Spleen (tissue), 11 donors: ENCODE measurements at regions not wholly inside any gene's neighbourhood (a gene's known extent, or its start where the extent isn't known, plus 50 kb on each side); places are given as distances from the start of the nearest gene placed in this dataset.

Source experiments
- DNase-seq: peaks from one replicate; pipeline ENCODE4 v3.0.0-alpha.2; 2020
- H3K27ac ChIP-seq, 8 donors: fragments of 200-600 bp; sonication (generic) in 7 of 8; 1 replicate in 4 of 8; 2 replicates in 4 of 8; pipeline versions ENCODE4 v1.5.0 to v1.8.0; 2016 to 2021; ENCODE audit warnings: inconsistent platforms in 4 of 8, mild to moderate bottlenecking in 4 of 8, moderate library complexity in 1 of 8
- H3K27me3 ChIP-seq, 7 donors: fragments of 200-600 bp; sonication (generic) in 6 of 7; replicated peaks in 1 of 7; 1 replicate in 4 of 7; 2 replicates in 3 of 7; pipeline versions ENCODE4 v1.5.0 to v1.8.0; 2016 to 2021; ENCODE audit warnings: inconsistent platforms in 3 of 7, mild to moderate bottlenecking in 1 of 7
- H3K36me3 ChIP-seq, 6 donors: fragments of 200-600 bp; sonication (generic) in 5 of 6; 1 replicate in 4 of 6; 2 replicates in 2 of 6; pipeline versions ENCODE4 v1.5.0 to v1.8.0; 2016 to 2021; ENCODE audit warnings: inconsistent platforms in 2 of 6
- H3K4me1 ChIP-seq, 6 donors: fragments of 200-600 bp; sonication (generic) in 5 of 6; 1 replicate in 3 of 6; 2 replicates in 3 of 6; pipeline versions ENCODE4 v1.5.0 to v1.8.0; 2016 to 2021; ENCODE audit warnings: inconsistent platforms in 3 of 6
- H3K4me3 ChIP-seq, 8 donors: fragments of 200-600 bp; sonication (generic) in 7 of 8; 1 replicate in 4 of 8; 2 replicates in 4 of 8; pipeline versions ENCODE4 v1.5.0 to v1.8.0; 2016 to 2021; ENCODE audit warnings: inconsistent platforms in 4 of 8, mild to moderate bottlenecking in 4 of 8, moderate library complexity in 2 of 8
- H3K9me3 ChIP-seq, 8 donors: fragments of 200-600 bp; sonication (generic) in 7 of 8; 1 replicate in 4 of 8; 2 replicates in 4 of 8; pipeline versions ENCODE4 v1.5.0 to v1.8.0; 2016 to 2021; ENCODE audit warnings: inconsistent platforms in 4 of 8
- POLR2A ChIP-seq, 3 donors: fragments of 450-650 bp; IDR thresholded peaks; one replicate each; pipeline ENCODE4 v1.5.1; 2017; ENCODE audit warnings: antibody characterized with exemption in 3 of 3, mild to moderate bottlenecking in 1 of 3
- POLR2AphosphoS5 ChIP-seq, 3 donors: sonication (generic); formaldehyde crosslinking; IDR thresholded peaks; one replicate each; pipeline ENCODE4 v1.5.1; 2017; ENCODE audit warnings: antibody characterized with exemption in 3 of 3
- WGBS, 5 donors: extraction: QIAGEN DNeasy Blood & Tissue Kit in 3 of 5; methylation state at CpG; one replicate each; pipeline versions ENCODE4 v1.1.5 to v1.1.7; 2013 to 2018; 5-methylcytosine and 5-hydroxymethylcytosine counted together
- intact Hi-C: fragments of 100-400 bp; cut with DNase I; formaldehyde crosslinking; loops from one replicate; pipeline ENCODE4 v1.15.0; 2023; ENCODE audit warnings: low total_unique reads
- TF ChIP-seq, protein P1 (sequence below), 11 experiments: fragments of 200-600 bp in 7 of 11; fragments of 450-650 bp in 4 of 11; sonication (generic) in 4 of 11; IDR thresholded peaks in 8 of 11; conservative IDR thresholded peaks in 3 of 11; 1 replicate in 7 of 11; 2 replicates in 4 of 11; pipeline versions ENCODE4 v1.4.0 to v1.8.0; 2016 to 2021; ENCODE audit warnings: antibody characterized with exemption in 11 of 11, inconsistent platforms in 4 of 11, mild to moderate bottlenecking in 1 of 11
- donor health status: healthy with polysubstance abuse.
- donor health status: DM: no; HTN: no; CAD: no; lungs with moderate emphysema.
- donor health status: DM: no; HTN: no; CAD: no.
- donor health status: Bipolar disorder and iron deficiency.
- donor health status: healthy.
- donor health status: DM: no; HTN: no; CAD: no.
- donor health status: DM: yes; HTN: yes; CAD: no.

DNA sequence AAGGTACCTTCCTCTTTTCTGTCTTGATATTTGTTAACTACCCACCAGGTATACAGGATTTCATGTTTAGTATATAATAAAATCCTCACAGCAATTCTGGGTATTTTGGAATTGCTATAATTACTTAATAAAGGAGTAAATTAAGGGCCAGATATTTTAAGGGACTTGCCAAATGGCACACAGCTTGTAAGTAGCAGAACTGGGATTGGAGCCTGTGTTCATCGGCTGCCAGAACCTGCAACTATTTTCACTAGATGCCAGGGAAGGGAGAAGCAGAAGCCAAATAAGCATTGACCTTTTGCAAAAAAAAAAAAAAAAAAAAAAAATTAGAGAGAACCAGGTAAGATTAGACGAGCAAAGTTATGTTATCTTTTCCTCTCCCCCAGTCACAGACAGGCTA lies 683.3 kb upstream of the CADM2 start:
- no peak for DNase-seq
- Histone ChIP-seq H3K27me3 (no peaks in the 10 kb centered on the region), H3K36me3 (no peaks in the 10 kb centered on the region), H3K4me1 (no peaks in the 10 kb centered on the region), H3K9me3 (peaks cover 0 to 14% (median 0%) of the 10 kb centered on the region in 8 donors), H3K4me3 (no peak overlapping the region), H3K27ac (no peak overlapping the region)
- intact Hi-C loops, result no loop called here
- TF ChIP-seq, protein P1, sequence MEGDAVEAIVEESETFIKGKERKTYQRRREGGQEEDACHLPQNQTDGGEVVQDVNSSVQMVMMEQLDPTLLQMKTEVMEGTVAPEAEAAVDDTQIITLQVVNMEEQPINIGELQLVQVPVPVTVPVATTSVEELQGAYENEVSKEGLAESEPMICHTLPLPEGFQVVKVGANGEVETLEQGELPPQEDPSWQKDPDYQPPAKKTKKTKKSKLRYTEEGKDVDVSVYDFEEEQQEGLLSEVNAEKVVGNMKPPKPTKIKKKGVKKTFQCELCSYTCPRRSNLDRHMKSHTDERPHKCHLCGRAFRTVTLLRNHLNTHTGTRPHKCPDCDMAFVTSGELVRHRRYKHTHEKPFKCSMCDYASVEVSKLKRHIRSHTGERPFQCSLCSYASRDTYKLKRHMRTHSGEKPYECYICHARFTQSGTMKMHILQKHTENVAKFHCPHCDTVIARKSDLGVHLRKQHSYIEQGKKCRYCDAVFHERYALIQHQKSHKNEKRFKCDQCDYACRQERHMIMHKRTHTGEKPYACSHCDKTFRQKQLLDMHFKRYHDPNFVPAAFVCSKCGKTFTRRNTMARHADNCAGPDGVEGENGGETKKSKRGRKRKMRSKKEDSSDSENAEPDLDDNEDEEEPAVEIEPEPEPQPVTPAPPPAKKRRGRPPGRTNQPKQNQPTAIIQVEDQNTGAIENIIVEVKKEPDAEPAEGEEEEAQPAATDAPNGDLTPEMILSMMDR (IDR thresholded peaks at IDR 0.05 in 8 of 11, conservative IDR thresholded peaks at IDR 0.05 in 3 of 11), result no peak
- TF ChIP-seq POLR2A (IDR thresholded peaks at IDR 0.05) (no peak), POLR2AphosphoS5 (IDR thresholded peaks at IDR 0.05) (no peak)
- WGBS, 5 donors, result 65 to 82% (median 76%) methylated on average over 2 of the region's 2 CpGs

GRCh38 chr3:84277562-84278224 lies 681.1 kb upstream of the CADM2 start:
- Histone ChIP-seq H3K4me1 (no peaks in the 10 kb centered on the region), H3K36me3 (no peaks in the 10 kb centered on the region), H3K27me3 (no peaks in the 10 kb centered on the region), H3K4me3 (no peak overlapping the region), H3K27ac (no peak overlapping the region), H3K9me3 (peaks cover 0 to 13% (median 0%) of the 10 kb centered on the region in 8 donors)
- intact Hi-C loops, result no loop called here
- no peak for DNase-seq
- TF ChIP-seq POLR2A (IDR thresholded peaks at IDR 0.05) (no peak), POLR2AphosphoS5 (IDR thresholded peaks at IDR 0.05) (no peak)
- TF ChIP-seq, protein P1 (IDR thresholded peaks at IDR 0.05 in 8 of 11, conservative IDR thresholded peaks at IDR 0.05 in 3 of 11), result no peak

GRCh38 chr3:84292128-84292527 lies 666.7 kb upstream of the CADM2 start:
- intact Hi-C loops, result no loop called here
- TF ChIP-seq, protein P1 (IDR thresholded peaks at IDR 0.05 in 8 of 11, conservative IDR thresholded peaks at IDR 0.05 in 3 of 11), result no peak
- no peak for TF ChIP-seq POLR2AphosphoS5 (IDR thresholded peaks at IDR 0.05)
- TF ChIP-seq POLR2A (IDR thresholded peaks at IDR 0.05), result no peak
- no peaks in the 10 kb centered on the region for H3K9me3 ChIP-seq
- H3K4me1 ChIP-seq, result no peaks in the 10 kb centered on the region
- DNase-seq, result no peak
- H3K27ac ChIP-seq, result no peak overlapping the region
- no peaks in the 10 kb centered on the region for H3K36me3 ChIP-seq
- 28 to 50% (median 35%) methylated on average over 1 of the region's 1 CpG for WGBS, 5 donors
- no peaks in the 10 kb centered on the region for H3K27me3 ChIP-seq
- no peak overlapping the region for H3K4me3 ChIP-seq

DNA sequence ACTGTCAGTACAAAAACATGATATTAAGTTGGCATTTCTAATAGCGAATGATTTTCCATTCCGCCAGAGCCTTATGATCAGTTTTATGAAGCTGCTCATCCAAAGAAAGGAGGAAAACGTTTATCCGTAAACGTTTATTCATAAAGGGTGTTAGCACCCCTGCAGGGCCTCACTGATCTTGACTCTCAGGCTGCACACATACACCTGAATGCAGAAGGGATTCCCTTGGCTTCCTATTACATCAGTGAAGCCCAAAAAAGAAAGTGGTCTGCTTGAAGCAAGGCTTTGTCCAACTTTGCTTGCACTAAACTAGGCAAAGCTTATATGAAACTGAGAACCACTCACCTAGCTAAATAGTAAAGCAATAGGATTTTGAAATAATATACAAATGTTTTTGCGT lies 659.5 kb upstream of the CADM2 start:
- Histone ChIP-seq H3K36me3 (no peaks in the 10 kb centered on the region), H3K27me3 (no peaks in the 10 kb centered on the region), H3K4me3 (no peak overlapping the region), H3K9me3 (peaks cover 0 to 4% (median 0%) of the 10 kb centered on the region in 8 donors), H3K4me1 (no peaks in the 10 kb centered on the region), H3K27ac (no peak overlapping the region)
- TF ChIP-seq POLR2A (IDR thresholded peaks at IDR 0.05) (no peak), POLR2AphosphoS5 (IDR thresholded peaks at IDR 0.05) (no peak)
- TF ChIP-seq, protein P1 (IDR thresholded peaks at IDR 0.05 in 8 of 11, conservative IDR thresholded peaks at IDR 0.05 in 3 of 11), result no peak
- DNase-seq, result no peak
- intact Hi-C loops, result no loop called here
- 62 to 69% (median 66%) methylated on average over 6 of the region's 6 CpGs for WGBS, 5 donors
